CMK (cell line): ENCODE measurements at regions not wholly inside any gene's neighbourhood (a gene's known extent, or its start where the extent isn't known, plus 50 kb on each side); places are given as distances from the start of the nearest gene placed in this dataset.

ENCODE experiments used
- DNase-seq: peaks from one replicate; pipeline ENCODE4 v3.0.0-alpha.2; 2010; ENCODE audit warnings: low read depth

GRCh38 chr6:91387290-91388059, 800.6 kb upstream of the MAP3K7 start:
- no peak for DNase-seq

GRCh38 chr6:91386204-91386603, 799.3 kb upstream of the MAP3K7 start:
- DNase-seq, result no peak

GRCh38 chr6:91383207-91383606, 796.3 kb upstream of the MAP3K7 start:
- no peak for DNase-seq

GRCh38 chr6:91376686-91377085, 789.8 kb upstream of the MAP3K7 start:
- no peak for DNase-seq

- DNase-seq, result no peak
Measured at GRCh38 chr6:91366781-91367180, 779.9 kb upstream of the MAP3K7 start.

- DNase-seq, result no peak
Measured at GRCh38 chr6:91358986-91359385, 772.1 kb upstream of the MAP3K7 start.

- DNase-seq, result no peak
Measured at GRCh38 chr6:91352878-91353277, 766.0 kb upstream of the MAP3K7 start.

- no peak for DNase-seq
Measured at GRCh38 chr6:91352321-91352720, 765.4 kb upstream of the MAP3K7 start.

- no peak for DNase-seq
Measured at GRCh38 chr6:91350146-91350908, 763.5 kb upstream of the MAP3K7 start.

GRCh38 chr6:91341473-91341872, 754.6 kb upstream of the MAP3K7 start:
- DNase-seq, result no peak

GRCh38 chr6:91340896-91341395, 754.1 kb upstream of the MAP3K7 start:
- DNase-seq, result no peak

- no peak for DNase-seq
Measured at GRCh38 chr6:91337967-91338366, 751.1 kb upstream of the MAP3K7 start.

GRCh38 chr6:91330896-91331295, 744.0 kb upstream of the MAP3K7 start:
- DNase-seq, result no peak

GRCh38 chr6:91328241-91328640, 741.4 kb upstream of the MAP3K7 start:
- no peak for DNase-seq

GRCh38 chr6:91324711-91325110, 737.8 kb upstream of the MAP3K7 start:
- DNase-seq, result no peak

- DNase-seq, result no peak
Measured at GRCh38 chr6:91317984-91318383, 731.1 kb upstream of the MAP3K7 start.

- no peak for DNase-seq
Measured at GRCh38 chr6:91317247-91317835, 730.5 kb upstream of the MAP3K7 start.

GRCh38 chr6:91310178-91310577, 723.3 kb upstream of the MAP3K7 start:
- no peak for DNase-seq

- no peak for DNase-seq
Measured at GRCh38 chr6:91305755-91306154, 718.9 kb upstream of the MAP3K7 start.

- DNase-seq, result no peak
Measured at GRCh38 chr6:91304521-91304920, 717.6 kb upstream of the MAP3K7 start.

GRCh38 chr6:91303326-91303725, 716.5 kb upstream of the MAP3K7 start:
- no peak for DNase-seq

GRCh38 chr6:91299544-91300491, 712.9 kb upstream of the MAP3K7 start:
- no peak for DNase-seq
